Cardiac fibroblast (primary cell): ENCODE measurements at regions not wholly inside any gene's neighbourhood (a gene's known extent, or its start where the extent isn't known, plus 50 kb on each side); places are given as distances from the start of the nearest gene placed in this dataset.

Experiments used
- DNase-seq, 2 donors: peaks; one replicate each; pipeline versions ENCODE4 v3.0.0 to v3.0.0-alpha.2; 2010; ENCODE audit warnings: low read depth in 2 of 2
- H3K4me3 ChIP-seq, 2 donors: replicated peaks in 1 of 2; 1 replicate in 1 of 2; 2 replicates in 1 of 2; pipeline ENCODE4 v1.5.1; 2011; ENCODE audit warnings: low read depth in 2 of 2, low read length in 2 of 2, mild to moderate bottlenecking in 2 of 2, moderate library complexity in 1 of 2
- TF ChIP-seq, protein P1 (sequence below): IDR thresholded peaks from one replicate; pipeline ENCODE4 v1.5.1; 2011; ENCODE audit warnings: low read depth, mild to moderate bottlenecking, low read length, inconsistent platforms

DNA sequence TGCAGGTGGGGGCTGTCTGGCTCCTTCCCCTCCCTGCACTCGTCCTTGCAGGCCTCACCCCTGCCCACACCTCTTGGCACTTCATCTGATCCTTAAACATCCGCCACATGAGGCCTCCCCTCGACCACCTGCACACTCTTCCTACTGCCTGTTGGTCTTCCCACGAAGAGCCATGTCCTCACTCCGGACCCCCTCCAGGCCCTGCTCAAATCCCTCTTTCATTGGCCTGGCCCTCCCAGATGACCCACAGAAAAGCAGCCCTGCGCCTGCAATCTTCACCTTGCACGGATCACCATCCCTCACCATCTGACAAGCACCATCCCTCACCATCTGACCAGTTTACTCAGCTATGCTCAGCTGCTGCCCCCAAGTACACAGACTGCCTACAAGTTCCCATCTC lies 193.6 kb downstream of the BCL11B start:
- DNase-seq = no peak
- TF ChIP-seq, protein P1, sequence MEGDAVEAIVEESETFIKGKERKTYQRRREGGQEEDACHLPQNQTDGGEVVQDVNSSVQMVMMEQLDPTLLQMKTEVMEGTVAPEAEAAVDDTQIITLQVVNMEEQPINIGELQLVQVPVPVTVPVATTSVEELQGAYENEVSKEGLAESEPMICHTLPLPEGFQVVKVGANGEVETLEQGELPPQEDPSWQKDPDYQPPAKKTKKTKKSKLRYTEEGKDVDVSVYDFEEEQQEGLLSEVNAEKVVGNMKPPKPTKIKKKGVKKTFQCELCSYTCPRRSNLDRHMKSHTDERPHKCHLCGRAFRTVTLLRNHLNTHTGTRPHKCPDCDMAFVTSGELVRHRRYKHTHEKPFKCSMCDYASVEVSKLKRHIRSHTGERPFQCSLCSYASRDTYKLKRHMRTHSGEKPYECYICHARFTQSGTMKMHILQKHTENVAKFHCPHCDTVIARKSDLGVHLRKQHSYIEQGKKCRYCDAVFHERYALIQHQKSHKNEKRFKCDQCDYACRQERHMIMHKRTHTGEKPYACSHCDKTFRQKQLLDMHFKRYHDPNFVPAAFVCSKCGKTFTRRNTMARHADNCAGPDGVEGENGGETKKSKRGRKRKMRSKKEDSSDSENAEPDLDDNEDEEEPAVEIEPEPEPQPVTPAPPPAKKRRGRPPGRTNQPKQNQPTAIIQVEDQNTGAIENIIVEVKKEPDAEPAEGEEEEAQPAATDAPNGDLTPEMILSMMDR = no peak
- H3K4me3 ChIP-seq = no peak overlapping the region

DNA sequence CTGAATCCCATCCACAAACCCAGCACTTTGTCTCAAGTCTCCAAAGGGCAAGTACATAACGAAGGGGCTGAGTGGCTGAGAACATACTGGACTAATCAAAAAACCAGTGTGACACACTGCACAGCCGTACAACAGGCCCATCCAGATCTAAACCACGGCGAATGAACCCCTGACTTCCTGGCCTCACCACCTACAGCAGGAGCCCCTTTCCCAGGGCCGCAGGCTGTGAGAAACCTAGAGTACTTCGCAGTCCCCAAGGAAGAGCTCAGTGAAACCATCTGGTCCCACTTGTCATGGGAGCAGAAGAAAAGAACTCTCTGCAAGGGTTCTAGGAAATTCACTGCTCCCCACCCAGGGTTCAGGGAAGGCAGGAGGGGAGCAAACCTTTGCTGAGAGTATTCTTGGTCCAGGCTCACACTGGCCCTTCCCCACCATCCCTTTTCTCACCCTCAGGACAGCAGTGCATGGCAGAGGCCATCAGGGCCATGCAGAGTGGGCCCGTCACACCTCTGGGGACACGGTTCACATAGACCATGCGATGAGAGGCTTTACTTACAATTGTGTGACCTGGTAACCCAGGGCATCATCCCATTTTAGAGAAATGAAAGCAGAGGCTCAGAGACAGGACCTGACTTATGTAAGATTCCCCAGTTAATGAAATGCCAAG lies 192.8 kb downstream of the BCL11B start:
- TF ChIP-seq, protein P1 = no peak
- H3K4me3 ChIP-seq = no peak overlapping the region
- DNase-seq = no peak

DNA sequence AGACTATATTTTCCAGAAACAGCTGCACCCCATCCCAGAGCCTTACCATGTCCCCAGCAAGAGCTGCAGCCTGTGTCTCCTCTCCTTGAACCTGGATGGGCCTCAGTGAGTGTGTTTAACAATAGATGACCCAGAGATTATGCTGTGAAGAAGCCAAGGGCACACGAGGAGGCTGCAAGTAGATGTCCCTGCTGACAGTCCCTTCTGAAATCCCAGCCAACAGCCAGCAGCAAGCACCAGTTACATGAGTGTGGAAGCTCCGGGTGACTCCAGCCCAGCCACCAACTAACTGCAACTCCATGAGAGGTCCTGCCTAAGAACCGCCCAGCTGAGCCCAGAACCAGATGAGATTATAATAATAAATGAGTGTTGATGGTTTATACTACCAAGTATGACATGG lies 191.7 kb downstream of the BCL11B start:
- TF ChIP-seq, protein P1 = no peak
- H3K4me3 ChIP-seq = no peak overlapping the region
- DNase-seq = no peak

DNA sequence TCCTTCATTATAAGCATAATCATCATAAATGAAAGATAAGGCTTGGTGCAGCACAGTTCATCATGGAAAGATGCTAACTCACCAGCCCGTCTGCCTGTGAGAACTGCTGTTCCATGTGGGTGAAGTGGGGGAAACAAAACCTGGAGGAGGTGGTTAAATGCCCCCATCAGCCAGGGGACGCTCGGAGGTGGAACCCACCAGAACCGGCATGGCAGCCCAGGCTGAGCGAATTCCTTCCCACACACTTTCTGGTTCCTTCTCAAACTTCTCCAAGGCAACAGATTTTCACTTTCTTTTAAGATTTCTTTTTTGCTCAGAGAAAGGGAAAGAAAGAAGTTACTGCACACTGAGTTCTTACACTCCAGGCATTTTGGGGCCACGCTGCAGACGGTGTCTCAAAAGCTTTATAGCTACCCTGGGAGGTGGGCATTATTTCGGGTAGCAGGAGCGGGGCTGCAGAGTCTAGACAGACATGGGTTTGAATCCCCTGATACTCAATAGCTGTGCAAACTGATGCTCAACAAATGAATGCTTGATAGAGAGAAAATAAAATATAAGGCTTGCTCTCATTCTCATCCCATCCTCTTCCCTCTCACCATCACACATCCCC lies 190.7 kb downstream of the BCL11B start:
- no peak for DNase-seq
- TF ChIP-seq, protein P1 = no peak
- H3K4me3 ChIP-seq = no peak overlapping the region

DNA sequence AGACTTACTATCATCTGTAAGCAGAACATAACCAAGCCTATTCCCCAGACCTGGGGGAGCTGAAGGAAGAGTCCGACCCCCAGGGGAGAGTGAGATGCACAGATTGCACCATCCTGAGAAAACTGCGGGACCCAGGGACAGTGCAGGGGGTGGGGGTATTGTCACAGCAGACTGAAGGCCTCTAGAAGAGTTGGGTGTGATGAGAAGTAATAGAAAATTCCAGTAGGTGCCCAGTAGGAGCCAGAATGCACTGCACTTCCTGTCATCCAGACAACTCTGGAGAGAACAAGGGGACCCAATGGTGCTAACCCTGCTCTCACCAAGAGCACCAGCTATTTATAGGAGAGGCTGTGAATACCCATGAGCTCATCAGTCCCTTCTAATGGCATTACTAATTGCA lies 190.1 kb downstream of the BCL11B start:
- TF ChIP-seq, protein P1 = no peak
- no peak for DNase-seq
- H3K4me3 ChIP-seq = no peak overlapping the region

DNA sequence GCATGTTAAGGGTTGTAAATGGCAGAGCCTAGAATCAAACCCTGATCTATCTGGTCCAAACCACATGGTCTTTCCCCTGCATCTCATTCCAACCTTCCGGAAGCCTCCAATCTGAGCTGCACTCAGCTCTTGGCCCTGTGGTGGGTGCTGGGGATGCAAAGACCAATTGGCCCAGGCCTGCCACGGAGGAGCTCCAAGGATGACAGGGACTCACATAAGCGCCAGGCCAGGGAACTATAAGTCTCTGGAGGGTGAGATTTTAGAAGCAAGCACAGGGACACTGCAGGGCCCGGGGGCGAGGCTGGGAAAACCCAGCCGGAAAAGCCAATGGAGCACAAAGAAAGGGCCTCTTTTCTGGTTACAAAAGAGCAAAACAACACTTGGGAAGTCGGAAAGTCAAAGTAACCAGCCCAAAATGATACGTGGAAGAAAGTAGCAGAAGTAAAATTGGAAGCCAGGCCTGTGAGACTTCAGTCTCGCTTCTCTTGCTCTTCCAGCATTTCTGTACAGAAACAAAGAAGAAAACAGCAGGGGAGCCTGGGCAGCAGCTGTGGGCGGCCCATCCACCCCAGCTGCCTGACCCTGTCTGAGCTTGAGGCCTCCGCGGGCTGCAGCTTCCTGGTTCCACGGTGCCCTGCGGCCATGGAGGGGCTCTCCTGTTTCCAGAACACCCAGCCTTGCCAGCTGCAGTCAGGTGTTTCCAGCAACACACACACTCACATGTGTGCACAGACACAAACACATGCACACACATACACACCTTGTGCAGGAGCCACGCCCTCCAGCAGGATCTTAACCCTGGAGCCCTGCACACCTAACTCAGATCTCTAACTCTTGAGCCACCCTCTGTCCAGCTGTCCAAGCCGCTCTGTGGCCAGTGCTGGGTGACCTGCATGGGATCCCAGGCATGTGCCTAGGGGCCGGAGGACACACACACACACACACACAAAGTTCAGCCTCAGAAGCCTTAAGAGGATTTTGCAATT lies 178.2 kb downstream of the BCL11B start:
- no peak overlapping the region for H3K4me3 ChIP-seq
- no peak for DNase-seq
- TF ChIP-seq, protein P1 = no peak
